ENCODE measurements at regions not wholly inside any gene's neighbourhood (a gene's known extent, or its start where the extent isn't known, plus 50 kb on each side); places are given as distances from the start of the nearest gene placed in this dataset.

DNA sequence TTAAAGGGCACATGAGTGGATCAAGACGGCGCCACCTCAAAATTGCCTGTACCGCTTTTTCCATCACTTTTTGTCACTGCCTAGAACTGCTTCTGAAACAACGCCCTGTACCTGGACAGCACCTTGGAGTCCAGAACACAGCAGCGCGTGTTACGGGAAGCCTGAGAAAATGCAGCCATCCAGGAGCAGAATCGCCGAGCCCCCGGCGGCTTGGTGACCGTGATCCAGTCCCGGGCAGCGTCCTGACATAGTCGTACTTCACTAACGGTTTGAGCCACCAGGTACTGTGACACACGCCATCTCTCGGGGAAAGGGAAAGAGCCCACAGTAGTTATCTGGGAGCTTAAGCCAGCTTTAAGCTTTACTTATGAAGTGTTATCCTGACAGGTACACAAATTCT is 168.9 kb upstream of the SALL3 start:
- TF ChIP-seq, protein P1, sequence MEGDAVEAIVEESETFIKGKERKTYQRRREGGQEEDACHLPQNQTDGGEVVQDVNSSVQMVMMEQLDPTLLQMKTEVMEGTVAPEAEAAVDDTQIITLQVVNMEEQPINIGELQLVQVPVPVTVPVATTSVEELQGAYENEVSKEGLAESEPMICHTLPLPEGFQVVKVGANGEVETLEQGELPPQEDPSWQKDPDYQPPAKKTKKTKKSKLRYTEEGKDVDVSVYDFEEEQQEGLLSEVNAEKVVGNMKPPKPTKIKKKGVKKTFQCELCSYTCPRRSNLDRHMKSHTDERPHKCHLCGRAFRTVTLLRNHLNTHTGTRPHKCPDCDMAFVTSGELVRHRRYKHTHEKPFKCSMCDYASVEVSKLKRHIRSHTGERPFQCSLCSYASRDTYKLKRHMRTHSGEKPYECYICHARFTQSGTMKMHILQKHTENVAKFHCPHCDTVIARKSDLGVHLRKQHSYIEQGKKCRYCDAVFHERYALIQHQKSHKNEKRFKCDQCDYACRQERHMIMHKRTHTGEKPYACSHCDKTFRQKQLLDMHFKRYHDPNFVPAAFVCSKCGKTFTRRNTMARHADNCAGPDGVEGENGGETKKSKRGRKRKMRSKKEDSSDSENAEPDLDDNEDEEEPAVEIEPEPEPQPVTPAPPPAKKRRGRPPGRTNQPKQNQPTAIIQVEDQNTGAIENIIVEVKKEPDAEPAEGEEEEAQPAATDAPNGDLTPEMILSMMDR (IDR thresholded peaks at IDR 0.05): no peak
- no peak for TF ChIP-seq POLR2AphosphoS5 (IDR thresholded peaks at IDR 0.05)
- no peak for TF ChIP-seq EP300 (IDR thresholded peaks at IDR 0.05; ENCODE audit: low read depth)
- TF ChIP-seq POLR2A (IDR thresholded peaks at IDR 0.05): no peak
